ENCODE measurements at regions not wholly inside any gene's neighbourhood (a gene's known extent, or its start where the extent isn't known, plus 50 kb on each side); places are given as distances from the start of the nearest gene placed in this dataset.

- TF ChIP-seq EZH2phosphoT487 (IDR thresholded peaks at IDR 0.05) = no peak
- no peak for TF ChIP-seq CTCF (IDR thresholded peaks at IDR 0.05)
- TF ChIP-seq EZH2 (IDR thresholded peaks at IDR 0.05) = peak; percentile 11
Measured at GRCh38 chr14:87169362-87169761, 823.6 kb downstream of the GALC start.

Measured in neural progenitor cell (in vitro differentiated cells).